HL-60 (cell line): ENCODE measurements at regions not wholly inside any gene's neighbourhood (a gene's known extent, or its start where the extent isn't known, plus 50 kb on each side); places are given as distances from the start of the nearest gene placed in this dataset.

Experiments
- CTCF ChIP-seq: IDR thresholded peaks from one replicate; pipeline ENCODE4 v1.5.1; 2011; ENCODE audit warnings: low read length, control low read depth, inconsistent platforms; ENCODE audit not compliant: insufficient read depth
- GABPA ChIP-seq: IDR thresholded peaks from 2 replicates; pipeline ENCODE4 v1.6.1; 2012; ENCODE audit warnings: low read depth
- POLR2AphosphoS5 ChIP-seq: IDR thresholded peaks from 2 replicates; pipeline ENCODE4 v1.6.1; 2012; ENCODE audit warnings: low read depth
- REST ChIP-seq: IDR thresholded peaks from 2 replicates; pipeline ENCODE4 v1.6.1; 2012; ENCODE audit warnings: low read depth; ENCODE audit not compliant: insufficient replicate concordance

GRCh38 chr18:7325126-7325430, 94.2 kb downstream of the LRRC30 start:
- TF ChIP-seq CTCF = no peak
- no peak for TF ChIP-seq POLR2AphosphoS5
- no peak for TF ChIP-seq GABPA
- no peak for TF ChIP-seq REST
